GM20000 (cell line): ENCODE measurements at regions not wholly inside any gene's neighbourhood (a gene's known extent, or its start where the extent isn't known, plus 50 kb on each side); places are given as distances from the start of the nearest gene placed in this dataset.

Experiments
- DNase-seq: peaks from one replicate; pipeline ENCODE4 v3.0.0; 2012; ENCODE audit warnings: low spot score
- CTCF ChIP-seq: IDR thresholded peaks from 2 replicates; pipeline ENCODE4 v1.5.1; 2012; ENCODE audit warnings: mild to moderate bottlenecking, control low read depth; ENCODE audit errors: extremely low read depth, missing control alignments

- DNase-seq = no peak
- no peak for TF ChIP-seq CTCF
Observed at GRCh38 chr9:102796244-102796643, 198.9 kb upstream of the CYLC2 start.

GRCh38 chr9:102795532-102795931, 199.6 kb upstream of the CYLC2 start:
- no peak for TF ChIP-seq CTCF
- no peak for DNase-seq

GRCh38 chr9:102779356-102779755, 215.8 kb upstream of the CYLC2 start:
- no peak for DNase-seq

GRCh38 chr9:102778746-102779145, 216.4 kb upstream of the CYLC2 start:
- no peak for TF ChIP-seq CTCF

More at GRCh38 chr9:102779356-102779755, 215.8 kb upstream of the CYLC2 start:
- TF ChIP-seq CTCF = no peak

GRCh38 chr9:102770704-102771103, 224.4 kb upstream of the CYLC2 start:
- TF ChIP-seq CTCF = no peak
- no peak for DNase-seq

More at GRCh38 chr9:102778746-102779145, 216.4 kb upstream of the CYLC2 start:
- no peak for DNase-seq

GRCh38 chr9:102769307-102769706, 225.8 kb upstream of the CYLC2 start:
- TF ChIP-seq CTCF = no peak
- no peak for DNase-seq

- TF ChIP-seq CTCF = no peak
- DNase-seq = no peak
Observed at GRCh38 chr9:102768002-102768401, 227.1 kb upstream of the CYLC2 start.
